ENCODE measurements at regions not wholly inside any gene's neighbourhood (a gene's known extent, or its start where the extent isn't known, plus 50 kb on each side); places are given as distances from the start of the nearest gene placed in this dataset.
A peak's percentile ranks its signal among the peaks of the same experiment; 100 is the strongest.
"Not testable (repeated sequence)": the region's sequence is repeated elsewhere in the genome, so short reads cannot be mapped to it uniquely, and the experiment has no call there.

DNA sequence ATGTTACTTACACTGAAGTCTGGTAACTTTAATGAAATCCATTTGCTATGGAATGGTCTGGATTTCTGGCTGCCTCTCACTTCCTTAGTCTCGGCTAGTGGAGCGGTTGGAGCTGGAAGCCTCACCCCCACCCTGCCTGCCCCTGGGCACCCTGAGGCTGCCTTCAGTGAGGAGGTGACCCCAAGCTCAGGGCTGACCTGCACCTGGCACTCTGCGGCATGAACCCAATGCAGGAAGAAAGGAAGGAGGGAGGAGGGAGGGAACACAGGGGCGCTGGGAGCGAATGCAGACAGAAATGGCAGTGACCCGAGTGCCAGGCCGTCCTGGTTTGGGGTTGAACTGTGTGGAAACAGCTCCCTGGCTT is 353.1 kb downstream of the TMEM121 start:
- H3K36me3 ChIP-seq (ENCODE audit: low read depth), result no peaks in the 10 kb centered on the region
- DNase-seq (no peak), ATAC-seq (no peak)
- TF ChIP-seq, protein P1, sequence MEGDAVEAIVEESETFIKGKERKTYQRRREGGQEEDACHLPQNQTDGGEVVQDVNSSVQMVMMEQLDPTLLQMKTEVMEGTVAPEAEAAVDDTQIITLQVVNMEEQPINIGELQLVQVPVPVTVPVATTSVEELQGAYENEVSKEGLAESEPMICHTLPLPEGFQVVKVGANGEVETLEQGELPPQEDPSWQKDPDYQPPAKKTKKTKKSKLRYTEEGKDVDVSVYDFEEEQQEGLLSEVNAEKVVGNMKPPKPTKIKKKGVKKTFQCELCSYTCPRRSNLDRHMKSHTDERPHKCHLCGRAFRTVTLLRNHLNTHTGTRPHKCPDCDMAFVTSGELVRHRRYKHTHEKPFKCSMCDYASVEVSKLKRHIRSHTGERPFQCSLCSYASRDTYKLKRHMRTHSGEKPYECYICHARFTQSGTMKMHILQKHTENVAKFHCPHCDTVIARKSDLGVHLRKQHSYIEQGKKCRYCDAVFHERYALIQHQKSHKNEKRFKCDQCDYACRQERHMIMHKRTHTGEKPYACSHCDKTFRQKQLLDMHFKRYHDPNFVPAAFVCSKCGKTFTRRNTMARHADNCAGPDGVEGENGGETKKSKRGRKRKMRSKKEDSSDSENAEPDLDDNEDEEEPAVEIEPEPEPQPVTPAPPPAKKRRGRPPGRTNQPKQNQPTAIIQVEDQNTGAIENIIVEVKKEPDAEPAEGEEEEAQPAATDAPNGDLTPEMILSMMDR (IDR thresholded peaks at IDR 0.05), result no peak
- intact Hi-C loops (cut with DNase I, micrococcal nuclease), result no loop called here
- no peaks in the 10 kb centered on the region for H3K9me3 ChIP-seq
- no peaks in the 10 kb centered on the region for H3K4me1 ChIP-seq (ENCODE audit: low read depth)
- no peak overlapping the region for H3K4me3 ChIP-seq

- DNase-seq (peak in 2 of 3 donors; percentile 6 to 37), ATAC-seq (no peak)
- no peaks in the 10 kb centered on the region for H3K36me3 ChIP-seq (ENCODE audit: low read depth)
- H3K9me3 ChIP-seq, result no peaks in the 10 kb centered on the region
- H3K4me3 ChIP-seq, result no peak overlapping the region
- no peaks in the 10 kb centered on the region for H3K4me1 ChIP-seq (ENCODE audit: low read depth)
- intact Hi-C loops (cut with DNase I, micrococcal nuclease), result no loop called here
- TF ChIP-seq, protein P1 (IDR thresholded peaks at IDR 0.05), result no peak
Observed at GRCh38 chr14:105879867-105880561, 353.6 kb downstream of the TMEM121 start.

- Histone ChIP-seq H3K36me3 (ENCODE audit: low read depth) (no peaks in the 10 kb centered on the region), H3K9me3 (no peaks in the 10 kb centered on the region), H3K4me3 (no peak overlapping the region), H3K4me1 (ENCODE audit: low read depth) (no peaks in the 10 kb centered on the region)
- ATAC-seq (no peak), DNase-seq (peak in 1 of 3 donors; percentile 26)
- TF ChIP-seq, protein P1 (IDR thresholded peaks at IDR 0.05), result no peak
- intact Hi-C loops (cut with DNase I, micrococcal nuclease), result no loop called here
Observed at GRCh38 chr14:105880616-105881015, 354.2 kb downstream of the TMEM121 start.

DNA sequence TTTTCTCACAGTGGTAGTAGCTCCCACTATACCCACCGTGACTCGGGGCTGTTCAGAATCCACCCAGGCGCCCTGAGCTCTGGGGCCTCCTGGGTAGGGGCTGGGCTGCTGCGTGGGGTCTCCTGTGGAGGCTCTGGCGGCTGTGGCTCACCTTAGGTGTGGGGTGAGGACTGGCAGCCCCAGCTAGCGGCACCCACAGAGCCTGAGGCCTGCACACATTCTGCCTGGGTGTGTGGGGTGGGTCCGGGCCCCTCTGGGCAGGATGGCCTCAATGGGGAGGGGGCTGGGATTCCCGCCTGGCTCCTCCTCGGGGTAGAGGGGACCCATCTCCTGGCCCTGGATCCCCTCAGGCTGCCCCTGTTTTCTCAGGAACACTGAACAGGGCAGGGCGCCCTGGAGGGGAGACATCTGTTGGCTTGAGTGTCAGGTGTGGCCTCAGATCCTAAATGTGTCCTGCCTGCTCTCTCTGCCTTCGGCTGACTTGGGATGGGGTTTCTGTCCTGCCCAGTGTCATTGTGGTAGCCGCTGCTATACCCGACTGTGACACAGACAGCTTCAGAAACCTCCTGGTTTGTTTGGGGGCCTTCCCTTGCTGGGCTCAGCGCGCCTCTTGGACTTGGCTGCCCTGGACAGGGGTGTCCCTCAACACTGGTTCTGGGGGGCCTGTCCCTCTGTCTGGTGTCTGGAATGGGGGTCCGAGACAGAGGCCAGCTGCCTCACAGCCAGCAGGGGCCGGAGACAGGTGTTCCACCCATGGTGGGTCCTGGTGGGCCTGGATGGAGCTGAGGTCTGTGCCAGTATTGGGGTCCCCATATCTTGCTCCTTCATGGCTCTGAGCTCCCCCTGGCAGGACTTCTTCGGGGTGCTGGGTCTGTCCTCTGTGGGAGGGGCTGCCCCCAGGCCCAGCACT is 354.9 kb downstream of the TMEM121 start:
- no peaks in the 10 kb centered on the region for H3K9me3 ChIP-seq
- no peaks in the 10 kb centered on the region for H3K4me1 ChIP-seq (ENCODE audit: low read depth)
- intact Hi-C loops (cut with DNase I, micrococcal nuclease), result no loop called here
- ATAC-seq, result no peak
- H3K4me3 ChIP-seq, result no peak overlapping the region
- H3K36me3 ChIP-seq (ENCODE audit: low read depth), result no peaks in the 10 kb centered on the region
- TF ChIP-seq, protein P1 (IDR thresholded peaks at IDR 0.05), result no peak
- peak in 2 of 3 donors; percentile 9 to 34 for DNase-seq

GRCh38 chr14:105882011-105882410 is 355.6 kb downstream of the TMEM121 start:
- DNase-seq, result peak in 1 of 3 donors; percentile 36
- H3K4me3 ChIP-seq; H3K4me1 ChIP-seq (ENCODE audit: low read depth); H3K9me3 ChIP-seq; intact Hi-C loops (cut with DNase I, micrococcal nuclease); ATAC-seq; H3K36me3 ChIP-seq (ENCODE audit: low read depth): not testable (repeated sequence)

GRCh38 chr14:105882626-105883025 is 356.2 kb downstream of the TMEM121 start:
- TF ChIP-seq, protein P1 (IDR thresholded peaks at IDR 0.05), result no peak
- peak; percentile 20 for ATAC-seq
- no peak overlapping the region for H3K4me3 ChIP-seq
- no peaks in the 10 kb centered on the region for H3K4me1 ChIP-seq (ENCODE audit: low read depth)
- peak in 2 of 3 donors; percentile 7 to 28 for DNase-seq
- H3K36me3 ChIP-seq (ENCODE audit: low read depth), result no peaks in the 10 kb centered on the region
- intact Hi-C loops (cut with DNase I, micrococcal nuclease), result no loop called here
- no peaks in the 10 kb centered on the region for H3K9me3 ChIP-seq

Measured in mucosa of descending colon (tissue), 3 donors.